ENCODE measurements at regions not wholly inside any gene's neighbourhood (a gene's known extent, or its start where the extent isn't known, plus 50 kb on each side); places are given as distances from the start of the nearest gene placed in this dataset.

- peak overlapping the region; percentile 67 for H3K27ac ChIP-seq (ENCODE audit: low read length)
- no peaks in the 10 kb centered on the region for H3K9me2 ChIP-seq (ENCODE audit: insufficient read depth, low read length)
- no peaks in the 10 kb centered on the region for H3K36me3 ChIP-seq (ENCODE audit: insufficient read depth, low read length)
- H4K20me1 ChIP-seq (ENCODE audit: insufficient read depth) = no peaks in the 10 kb centered on the region
- no peaks in the 10 kb centered on the region for H3K9me3 ChIP-seq (ENCODE audit: low read length)
- TF ChIP-seq POLR2AphosphoS5 (IDR thresholded peaks at IDR 0.05) (peak; percentile 54), RAD21 (conservative IDR thresholded peaks at IDR 0.05) (no peak), TAF1 (IDR thresholded peaks at IDR 0.05; ENCODE audit: low read depth) (no peak), MXI1 (conservative IDR thresholded peaks at IDR 0.05; ENCODE audit: poor library complexity, severe bottlenecking) (peak; percentile 25), SMC3 (conservative IDR thresholded peaks at IDR 0.05; ENCODE audit: poor library complexity) (peak; percentile 22), REST (IDR thresholded peaks at IDR 0.05; ENCODE audit: borderline replicate concordance) (peak; percentile 65), EZH2 (IDR thresholded peaks at IDR 0.05; ENCODE audit: borderline replicate concordance, insufficient read depth, low read length, poor library complexity, severe bottlenecking) (no peak), EP300 (conservative IDR thresholded peaks at IDR 0.05; ENCODE audit: poor library complexity, severe bottlenecking) (no peak)
- TF ChIP-seq, protein P1, sequence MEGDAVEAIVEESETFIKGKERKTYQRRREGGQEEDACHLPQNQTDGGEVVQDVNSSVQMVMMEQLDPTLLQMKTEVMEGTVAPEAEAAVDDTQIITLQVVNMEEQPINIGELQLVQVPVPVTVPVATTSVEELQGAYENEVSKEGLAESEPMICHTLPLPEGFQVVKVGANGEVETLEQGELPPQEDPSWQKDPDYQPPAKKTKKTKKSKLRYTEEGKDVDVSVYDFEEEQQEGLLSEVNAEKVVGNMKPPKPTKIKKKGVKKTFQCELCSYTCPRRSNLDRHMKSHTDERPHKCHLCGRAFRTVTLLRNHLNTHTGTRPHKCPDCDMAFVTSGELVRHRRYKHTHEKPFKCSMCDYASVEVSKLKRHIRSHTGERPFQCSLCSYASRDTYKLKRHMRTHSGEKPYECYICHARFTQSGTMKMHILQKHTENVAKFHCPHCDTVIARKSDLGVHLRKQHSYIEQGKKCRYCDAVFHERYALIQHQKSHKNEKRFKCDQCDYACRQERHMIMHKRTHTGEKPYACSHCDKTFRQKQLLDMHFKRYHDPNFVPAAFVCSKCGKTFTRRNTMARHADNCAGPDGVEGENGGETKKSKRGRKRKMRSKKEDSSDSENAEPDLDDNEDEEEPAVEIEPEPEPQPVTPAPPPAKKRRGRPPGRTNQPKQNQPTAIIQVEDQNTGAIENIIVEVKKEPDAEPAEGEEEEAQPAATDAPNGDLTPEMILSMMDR (IDR thresholded peaks at IDR 0.05; ENCODE audit: poor library complexity, severe bottlenecking) = no peak
- H3K4me3 ChIP-seq (ENCODE audit: low read length) = peak overlapping the region; percentile 51
- H3K9ac ChIP-seq (ENCODE audit: low read length) = peak overlapping the region; percentile 45
- peak overlapping the region; percentile 49 for H2AFZ ChIP-seq (ENCODE audit: low read depth, low read length)
- no peaks in the 10 kb centered on the region for H3K27me3 ChIP-seq (ENCODE audit: insufficient read depth, low read depth, low read length)
- H3K79me2 ChIP-seq (replicated peaks; ENCODE audit: insufficient read depth, low read length) = no peaks in the 10 kb centered on the region
- peaks cover 4% of the 10 kb centered on the region for H3F3A ChIP-seq (ENCODE audit: insufficient read depth, low read length, poor library complexity, severe bottlenecking)
- peak overlapping the region; percentile 59 for H3K4me2 ChIP-seq (ENCODE audit: low read length)
These were observed 224.3 kb downstream of the NEDD1 start for GRCh38 chr12:97131220-97131981.

GRCh38 chr12:97132270-97132669, 225.2 kb downstream of the NEDD1 start:
- Histone ChIP-seq H3K4me3 (ENCODE audit: low read length) (no peak overlapping the region), H3K79me2 (replicated peaks; ENCODE audit: insufficient read depth, low read length) (no peaks in the 10 kb centered on the region), H3K27ac (ENCODE audit: low read length) (peak overlapping the region; percentile 67), H3K9me2 (ENCODE audit: insufficient read depth, low read length) (no peaks in the 10 kb centered on the region), H3K36me3 (ENCODE audit: insufficient read depth, low read length) (no peaks in the 10 kb centered on the region), H3K27me3 (ENCODE audit: insufficient read depth, low read depth, low read length) (no peaks in the 10 kb centered on the region), H2AFZ (ENCODE audit: low read depth, low read length) (no peak overlapping the region), H3K4me2 (ENCODE audit: low read length) (no peak overlapping the region), H3K9ac (ENCODE audit: low read length) (no peak overlapping the region), H3K9me3 (ENCODE audit: low read length) (no peaks in the 10 kb centered on the region), H3F3A (ENCODE audit: insufficient read depth, low read length, poor library complexity, severe bottlenecking) (peaks cover 4% of the 10 kb centered on the region), H4K20me1 (ENCODE audit: insufficient read depth) (no peaks in the 10 kb centered on the region)
- TF ChIP-seq REST (IDR thresholded peaks at IDR 0.05; ENCODE audit: borderline replicate concordance) (no peak), EZH2 (IDR thresholded peaks at IDR 0.05; ENCODE audit: borderline replicate concordance, insufficient read depth, low read length, poor library complexity, severe bottlenecking) (no peak), EP300 (conservative IDR thresholded peaks at IDR 0.05; ENCODE audit: poor library complexity, severe bottlenecking) (no peak), RAD21 (conservative IDR thresholded peaks at IDR 0.05) (no peak), SMC3 (conservative IDR thresholded peaks at IDR 0.05; ENCODE audit: poor library complexity) (no peak), MXI1 (conservative IDR thresholded peaks at IDR 0.05; ENCODE audit: poor library complexity, severe bottlenecking) (no peak), TAF1 (IDR thresholded peaks at IDR 0.05; ENCODE audit: low read depth) (no peak), POLR2AphosphoS5 (IDR thresholded peaks at IDR 0.05) (no peak)
- TF ChIP-seq, protein P1 (IDR thresholded peaks at IDR 0.05; ENCODE audit: poor library complexity, severe bottlenecking) = no peak

Measured in neural cell (in vitro differentiated cells).